Stomach (tissue), 8 donors: ENCODE measurements at regions not wholly inside any gene's neighbourhood (a gene's known extent, or its start where the extent isn't known, plus 50 kb on each side); places are given as distances from the start of the nearest gene placed in this dataset.

Experiments
- DNase-seq, 2 donors: peaks; one replicate each; pipeline versions ENCODE4 v3.0.0 to v3.0.0-alpha.2; 2013 to 2019
- H3K27ac ChIP-seq, 5 donors: fragments of 200-600 bp in 4 of 5; sonication (generic) in 4 of 5; one replicate each; pipeline ENCODE4 v1.5.1; 2013 to 2019; ENCODE audit warnings: mild to moderate bottlenecking in 1 of 5, moderate library complexity in 1 of 5
- H3K27me3 ChIP-seq, 3 donors: fragments of 200-600 bp; sonication (generic); one replicate each; pipeline ENCODE4 v1.5.1; 2017 to 2019; ENCODE audit warnings: mixed run types in 1 of 3
- H3K36me3 ChIP-seq, 4 donors: fragments of 200-600 bp; sonication (generic); 1 replicate in 3 of 4; 2 replicates in 1 of 4; pipeline ENCODE4 v1.5.1; 2016 to 2019
- H3K4me1 ChIP-seq, 4 donors: fragments of 200-600 bp; sonication (generic); one replicate each; pipeline ENCODE4 v1.5.1; 2016 to 2019
- H3K4me3 ChIP-seq, 4 donors: fragments of 200-600 bp; sonication (generic) in 3 of 4; one replicate each; pipeline ENCODE4 v1.5.1; 2016 to 2019; ENCODE audit warnings: mild to moderate bottlenecking in 1 of 4
- H3K9me3 ChIP-seq, 4 donors: fragments of 200-600 bp; sonication (generic); one replicate each; pipeline ENCODE4 v1.5.1; 2016 to 2019
- CTCF ChIP-seq, 7 experiments: fragments of 450-650 bp in 4 of 7; fragments of 200-600 bp in 3 of 7; sonication (generic) in 3 of 7; IDR thresholded peaks; one replicate each; pipeline ENCODE4 v1.5.1; 2016 to 2019; ENCODE audit warnings: antibody characterized with exemption in 7 of 7, control low read depth in 2 of 7, mild to moderate bottlenecking in 1 of 7
- EP300 ChIP-seq: sonication (generic); formaldehyde crosslinking; IDR thresholded peaks from one replicate; pipeline ENCODE4 v1.6.1; 2017; ENCODE audit warnings: antibody characterized with exemption
- POLR2A ChIP-seq, 4 donors: fragments of 450-650 bp; IDR thresholded peaks; one replicate each; pipeline ENCODE4 v1.6.1; 2016; ENCODE audit warnings: antibody characterized with exemption in 4 of 4, control low read depth in 2 of 4, mild to moderate bottlenecking in 1 of 4, moderate library complexity in 1 of 4
- POLR2AphosphoS5 ChIP-seq, 3 donors: sonication (generic); formaldehyde crosslinking; IDR thresholded peaks; one replicate each; pipeline ENCODE4 v1.6.1; 2016; ENCODE audit warnings: antibody characterized with exemption in 3 of 3
- WGBS, 5 donors: extraction: QIAGEN DNeasy Blood & Tissue Kit in 3 of 5; methylation state at CpG; one replicate each; pipeline versions ENCODE4 v1.1.5 to v1.1.7; 2013 to 2018; 5-methylcytosine and 5-hydroxymethylcytosine counted together
- intact Hi-C: fragments of 100-400 bp; cut with DNase I; formaldehyde crosslinking; loops from one replicate; pipeline ENCODE4 v1.15.1; 2023; ENCODE audit warnings: low total_unique reads
- donor health status: healthy with polysubstance abuse.
- donor health status: Bipolar disorder and iron deficiency.
- donor health status: healthy.

GRCh38 chr4:77471821-77472495, 133.7 kb upstream of the CXCL13 start:
- peak in 1 of 2 donors; percentile 74 for DNase-seq
- no peak for TF ChIP-seq POLR2A (IDR thresholded peaks at IDR 0.05)
- no peak for TF ChIP-seq CTCF (IDR thresholded peaks at IDR 0.05)
- no peak for TF ChIP-seq POLR2AphosphoS5 (IDR thresholded peaks at IDR 0.05)
- TF ChIP-seq EP300: no peak
- H3K27me3 ChIP-seq: no peaks in the 10 kb centered on the region
- intact Hi-C loops: no loop called here
- no peaks in the 10 kb centered on the region for H3K36me3 ChIP-seq
- no peaks in the 10 kb centered on the region for H3K4me1 ChIP-seq
- 60 to 93% (median 73%) methylated on average over 3 to 5 of the region's 5 CpGs for WGBS, 5 donors
- no peak overlapping the region for H3K27ac ChIP-seq
- H3K4me3 ChIP-seq: no peak overlapping the region
- H3K9me3 ChIP-seq: no peaks in the 10 kb centered on the region

DNA sequence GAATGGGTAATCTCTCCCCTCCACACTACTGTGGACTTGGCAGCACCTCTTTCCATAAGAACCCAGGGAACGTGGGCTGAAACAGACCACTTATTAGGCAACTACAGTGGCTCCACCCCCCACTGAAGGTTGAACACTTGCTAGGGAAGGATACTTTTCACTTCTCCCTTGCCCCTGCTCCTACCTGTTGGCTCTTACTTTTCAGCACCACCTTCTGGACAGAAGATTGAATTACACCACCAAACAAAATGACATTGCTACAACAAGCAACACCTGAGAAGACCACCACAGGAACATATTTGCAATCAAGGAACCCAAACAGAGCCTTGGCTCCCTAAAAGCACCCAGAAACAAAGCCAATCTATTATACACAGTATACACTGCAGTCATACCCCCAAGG, 132.1 kb upstream of the CXCL13 start:
- intact Hi-C loops: no loop called here
- H3K9me3 ChIP-seq: no peaks in the 10 kb centered on the region
- no peaks in the 10 kb centered on the region for H3K4me1 ChIP-seq
- no peak overlapping the region for H3K27ac ChIP-seq
- WGBS, 5 donors: 50 to 89% (median 62%) methylated on average over 1 of the region's 1 CpG
- no peaks in the 10 kb centered on the region for H3K36me3 ChIP-seq
- H3K4me3 ChIP-seq: no peak overlapping the region
- DNase-seq: peak in 1 of 2 donors; percentile 10
- no peaks in the 10 kb centered on the region for H3K27me3 ChIP-seq
- no peak for TF ChIP-seq POLR2A (IDR thresholded peaks at IDR 0.05)
- no peak for TF ChIP-seq POLR2AphosphoS5 (IDR thresholded peaks at IDR 0.05)
- TF ChIP-seq CTCF (IDR thresholded peaks at IDR 0.05): no peak
- TF ChIP-seq EP300: no peak

GRCh38 chr4:77481856-77482255, 123.8 kb upstream of the CXCL13 start:
- intact Hi-C loops: no loop called here
- Histone ChIP-seq H3K27me3 (no peaks in the 10 kb centered on the region), H3K4me3 (no peak overlapping the region), H3K9me3 (no peaks in the 10 kb centered on the region), H3K36me3 (no peaks in the 10 kb centered on the region), H3K27ac (no peak overlapping the region), H3K4me1 (no peaks in the 10 kb centered on the region)
- no peak for TF ChIP-seq CTCF (IDR thresholded peaks at IDR 0.05)
- TF ChIP-seq POLR2AphosphoS5 (IDR thresholded peaks at IDR 0.05): no peak
- DNase-seq: no peak
- WGBS, 5 donors: 68 to 93% (median 87%) methylated on average over 1 of the region's 1 CpG

GRCh38 chr4:77488882-77489281, 116.7 kb upstream of the CXCL13 start:
- Histone ChIP-seq H3K4me1 (no peaks in the 10 kb centered on the region), H3K27me3 (no peaks in the 10 kb centered on the region), H3K4me3 (no peak overlapping the region), H3K9me3 (no peaks in the 10 kb centered on the region), H3K36me3 (no peaks in the 10 kb centered on the region), H3K27ac (no peak overlapping the region)
- TF ChIP-seq POLR2AphosphoS5 (IDR thresholded peaks at IDR 0.05): no peak
- no peak for TF ChIP-seq EP300
- TF ChIP-seq POLR2A (IDR thresholded peaks at IDR 0.05): no peak
- TF ChIP-seq CTCF (IDR thresholded peaks at IDR 0.05): no peak
- 71 to 94% (median 90%) methylated on average over 1 of the region's 1 CpG for WGBS, 5 donors
- intact Hi-C loops: no loop called here
- DNase-seq: peak in 1 of 2 donors; percentile 23
